C4-2B (cell line): ENCODE measurements at regions not wholly inside any gene's neighbourhood (a gene's known extent, or its start where the extent isn't known, plus 50 kb on each side); places are given as distances from the start of the nearest gene placed in this dataset.

Source experiments
- ZFX ChIP-seq: fragments of 450-650 bp; IDR thresholded peaks from 2 replicates; pipeline ENCODE4 v1.6.1; 2017
- TF ChIP-seq, protein P1 (sequence below): fragments of 450-650 bp; conservative IDR thresholded peaks from 2 replicates; pipeline ENCODE4 v1.5.1; 2017; ENCODE audit warnings: mild to moderate bottlenecking

DNA sequence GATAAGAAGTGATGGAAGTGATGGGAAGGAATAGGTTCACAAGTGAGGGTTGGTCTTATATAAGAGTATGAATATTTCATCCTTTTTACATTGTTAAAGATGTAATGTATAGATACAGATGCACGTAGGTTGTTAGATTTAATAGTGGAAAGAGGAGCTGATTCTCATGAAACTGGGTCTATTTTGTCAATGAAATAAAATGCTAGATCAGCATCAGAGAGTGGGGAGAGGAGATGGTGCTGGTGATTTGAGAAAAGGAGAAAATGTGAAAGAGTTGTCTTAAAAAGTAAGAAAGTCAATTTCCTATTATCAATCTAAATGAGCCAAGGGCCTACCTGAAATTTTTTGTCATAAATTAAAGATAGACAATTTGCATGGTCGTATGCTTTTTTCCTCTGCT, 82.8 kb upstream of the FYN start:
- TF ChIP-seq, protein P1, sequence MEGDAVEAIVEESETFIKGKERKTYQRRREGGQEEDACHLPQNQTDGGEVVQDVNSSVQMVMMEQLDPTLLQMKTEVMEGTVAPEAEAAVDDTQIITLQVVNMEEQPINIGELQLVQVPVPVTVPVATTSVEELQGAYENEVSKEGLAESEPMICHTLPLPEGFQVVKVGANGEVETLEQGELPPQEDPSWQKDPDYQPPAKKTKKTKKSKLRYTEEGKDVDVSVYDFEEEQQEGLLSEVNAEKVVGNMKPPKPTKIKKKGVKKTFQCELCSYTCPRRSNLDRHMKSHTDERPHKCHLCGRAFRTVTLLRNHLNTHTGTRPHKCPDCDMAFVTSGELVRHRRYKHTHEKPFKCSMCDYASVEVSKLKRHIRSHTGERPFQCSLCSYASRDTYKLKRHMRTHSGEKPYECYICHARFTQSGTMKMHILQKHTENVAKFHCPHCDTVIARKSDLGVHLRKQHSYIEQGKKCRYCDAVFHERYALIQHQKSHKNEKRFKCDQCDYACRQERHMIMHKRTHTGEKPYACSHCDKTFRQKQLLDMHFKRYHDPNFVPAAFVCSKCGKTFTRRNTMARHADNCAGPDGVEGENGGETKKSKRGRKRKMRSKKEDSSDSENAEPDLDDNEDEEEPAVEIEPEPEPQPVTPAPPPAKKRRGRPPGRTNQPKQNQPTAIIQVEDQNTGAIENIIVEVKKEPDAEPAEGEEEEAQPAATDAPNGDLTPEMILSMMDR: no peak
- TF ChIP-seq ZFX: no peak
